ENCODE measurements at regions not wholly inside any gene's neighbourhood (a gene's known extent, or its start where the extent isn't known, plus 50 kb on each side); places are given as distances from the start of the nearest gene placed in this dataset.

GRCh38 chr5:92969781-92970237, 611.2 kb downstream of the NR2F1-AS1 start:
- Histone ChIP-seq H3K9me3 (no peaks in the 10 kb centered on the region), H3K4me3 (replicated peaks in 1 of 3) (no peak overlapping the region), H3K27ac (no peak overlapping the region), H3K36me3 (no peaks in the 10 kb centered on the region), H3K4me1 (no peaks in the 10 kb centered on the region), H3K27me3 (no peaks in the 10 kb centered on the region)
- no peak for TF ChIP-seq CTCF (IDR thresholded peaks at IDR 0.05)
- TF ChIP-seq POLR2A (IDR thresholded peaks at IDR 0.05) = no peak
- WGBS, 2 donors = 72 to 77% methylated on average over 2 of the region's 2 CpGs
- intact Hi-C loops (cut with DNase I) = no loop called here
- no peak for DNase-seq

DNA sequence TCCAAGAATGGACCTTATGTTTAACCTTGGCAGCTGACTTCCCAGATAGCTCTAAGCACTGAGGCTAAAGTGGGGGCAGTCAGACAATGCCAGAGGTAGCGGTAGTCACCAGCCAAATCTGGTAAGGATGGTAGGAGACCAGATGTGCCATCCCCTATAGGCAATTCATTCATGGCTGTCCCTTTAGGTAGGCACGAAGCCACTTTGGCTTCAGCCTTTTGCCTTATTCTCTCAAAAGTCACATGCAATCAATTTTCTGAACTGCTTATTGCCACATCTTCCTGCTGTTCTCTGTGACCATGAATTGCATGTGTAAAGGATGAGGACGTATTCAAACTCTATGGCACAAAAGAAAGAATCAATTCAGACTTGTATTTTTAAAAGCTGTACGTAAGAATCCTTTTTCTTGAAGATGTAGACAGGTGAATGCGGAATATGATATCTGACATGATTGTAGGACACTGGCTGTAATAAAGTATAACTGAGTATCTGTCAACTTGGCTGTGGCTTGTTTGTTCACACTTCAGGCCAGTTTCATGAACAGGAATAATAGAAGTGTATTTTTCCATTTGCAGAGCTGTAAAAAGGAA, 611.7 kb downstream of the NR2F1-AS1 start:
- Histone ChIP-seq H3K4me1 (no peaks in the 10 kb centered on the region), H3K9me3 (no peaks in the 10 kb centered on the region), H3K27ac (no peak overlapping the region), H3K4me3 (replicated peaks in 1 of 3) (no peak overlapping the region), H3K36me3 (no peaks in the 10 kb centered on the region), H3K27me3 (no peaks in the 10 kb centered on the region)
- DNase-seq = no peak
- TF ChIP-seq CTCF (IDR thresholded peaks at IDR 0.05) (no peak), POLR2A (IDR thresholded peaks at IDR 0.05) (no peak)
- 95 to 96% methylated on average over 5 of the region's 5 CpGs for WGBS, 2 donors
- intact Hi-C loops (cut with DNase I) = no loop called here

DNA sequence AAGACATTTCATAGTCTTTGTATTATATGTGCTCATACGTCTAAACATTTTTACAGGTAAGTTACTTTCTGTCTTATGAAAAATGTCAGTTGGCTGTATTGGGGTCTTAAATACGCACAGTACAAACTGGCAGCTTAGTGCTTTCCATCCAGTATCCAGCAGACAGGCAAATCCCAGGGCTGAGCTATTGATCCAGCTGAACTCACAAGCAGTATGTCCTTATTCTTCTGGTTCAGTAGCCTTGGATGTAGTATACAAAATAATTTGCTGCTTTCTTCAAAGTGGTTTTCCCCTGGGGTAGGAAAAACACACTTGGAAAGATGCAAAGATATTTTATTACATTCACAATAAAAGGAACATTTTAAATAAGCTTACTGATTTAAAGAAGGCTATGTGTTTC, 617.2 kb downstream of the NR2F1-AS1 start:
- no peak for DNase-seq
- Histone ChIP-seq H3K27ac (no peak overlapping the region), H3K27me3 (no peaks in the 10 kb centered on the region), H3K9me3 (no peaks in the 10 kb centered on the region), H3K4me1 (peaks cover 0 to 3% of the 10 kb centered on the region in 2 donors), H3K4me3 (replicated peaks in 1 of 3) (no peak overlapping the region), H3K36me3 (no peaks in the 10 kb centered on the region)
- WGBS, 2 donors = 94 to 96% methylated on average over 2 of the region's 2 CpGs
- intact Hi-C loops (cut with DNase I) = no loop called here
- TF ChIP-seq CTCF (IDR thresholded peaks at IDR 0.05) = no peak
- no peak for TF ChIP-seq POLR2A (IDR thresholded peaks at IDR 0.05)

DNA sequence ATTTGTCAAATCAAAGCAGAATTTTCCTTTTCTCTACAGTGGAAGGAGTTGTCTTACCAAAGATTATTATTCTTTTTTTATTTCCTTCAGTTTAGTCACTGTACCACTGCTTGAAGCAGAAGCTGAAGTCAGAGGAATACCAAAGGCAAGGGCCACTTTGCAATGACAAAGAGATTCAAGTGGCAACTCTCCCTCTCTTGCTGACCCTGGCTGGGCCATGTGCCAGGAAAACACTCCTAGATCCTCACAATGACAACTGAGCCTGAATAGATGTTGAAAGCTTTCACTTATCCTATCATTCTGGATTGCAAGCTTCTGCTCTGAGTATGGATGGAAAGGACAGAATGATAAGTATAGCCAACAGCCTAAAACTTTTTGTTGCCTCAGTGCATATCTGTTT, 618.3 kb downstream of the NR2F1-AS1 start:
- Histone ChIP-seq H3K27me3 (no peaks in the 10 kb centered on the region), H3K4me1 (peaks cover 0 to 3% of the 10 kb centered on the region in 2 donors), H3K36me3 (no peaks in the 10 kb centered on the region), H3K9me3 (no peaks in the 10 kb centered on the region), H3K4me3 (replicated peaks in 1 of 3) (no peak overlapping the region), H3K27ac (peak overlapping the region in 1 of 3 donors; percentile 19)
- TF ChIP-seq CTCF (IDR thresholded peaks at IDR 0.05) (no peak), POLR2A (IDR thresholded peaks at IDR 0.05) (no peak)
- DNase-seq = peak; percentile 89 to 91
- intact Hi-C loops (cut with DNase I) = no loop called here

DNA sequence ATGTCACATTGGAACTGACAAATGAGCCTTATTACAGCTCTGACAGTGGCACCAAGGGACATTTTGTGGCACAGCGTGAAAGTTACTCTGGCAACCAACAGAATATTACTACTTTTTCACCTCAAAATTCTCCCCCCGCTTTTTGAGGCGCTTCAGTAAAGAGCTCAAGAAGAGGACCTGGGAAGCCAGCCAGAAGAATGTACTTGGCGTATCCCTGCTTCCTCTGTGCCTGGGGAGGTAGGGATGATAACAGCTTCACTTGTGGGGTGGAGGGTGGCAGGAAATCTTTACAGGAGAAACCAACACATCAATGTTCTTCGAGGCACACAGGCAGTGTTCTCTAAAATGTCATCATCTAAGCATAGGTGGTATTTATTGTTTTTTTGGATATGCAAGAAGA, 624.1 kb downstream of the NR2F1-AS1 start:
- Histone ChIP-seq H3K36me3 (no peaks in the 10 kb centered on the region), H3K4me1 (no peaks in the 10 kb centered on the region), H3K4me3 (replicated peaks in 1 of 3) (no peak overlapping the region), H3K27me3 (no peaks in the 10 kb centered on the region), H3K27ac (no peak overlapping the region), H3K9me3 (no peaks in the 10 kb centered on the region)
- TF ChIP-seq CTCF (IDR thresholded peaks at IDR 0.05) (no peak), POLR2A (IDR thresholded peaks at IDR 0.05) (no peak)
- 36 to 44% methylated on average over 5 of the region's 5 CpGs for WGBS, 2 donors
- intact Hi-C loops (cut with DNase I) = no loop called here
- peak; percentile 44 to 50 for DNase-seq

Data from thyroid gland (tissue), 4 donors.